C4-2B (cell line): ENCODE measurements at regions not wholly inside any gene's neighbourhood (a gene's known extent, or its start where the extent isn't known, plus 50 kb on each side); places are given as distances from the start of the nearest gene placed in this dataset.

Experiments
- ZFX ChIP-seq: fragments of 450-650 bp; IDR thresholded peaks from 2 replicates; pipeline ENCODE4 v1.6.1; 2017
- TF ChIP-seq, protein P1 (sequence below): fragments of 450-650 bp; conservative IDR thresholded peaks from 2 replicates; pipeline ENCODE4 v1.5.1; 2017; ENCODE audit warnings: mild to moderate bottlenecking

DNA sequence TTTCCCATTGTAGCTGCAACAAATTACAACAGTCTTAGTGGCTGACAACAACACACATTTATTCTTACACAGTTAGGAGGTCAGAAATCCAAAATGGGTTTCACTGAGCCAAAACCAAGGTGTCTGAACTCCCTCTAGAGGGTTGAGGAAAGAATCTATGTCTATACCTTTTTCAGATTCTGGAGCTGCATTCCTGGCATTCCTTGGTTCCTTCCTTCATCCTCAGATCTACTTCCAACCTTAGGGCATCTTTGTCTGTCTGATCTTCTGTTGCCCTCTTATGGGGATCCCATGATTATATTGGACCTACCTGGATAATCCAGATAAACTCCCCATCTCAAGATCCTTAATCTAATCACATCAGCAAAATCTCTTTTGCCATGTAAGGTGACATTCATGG lies 540.9 kb upstream of the MAP3K7 start:
- TF ChIP-seq, protein P1, sequence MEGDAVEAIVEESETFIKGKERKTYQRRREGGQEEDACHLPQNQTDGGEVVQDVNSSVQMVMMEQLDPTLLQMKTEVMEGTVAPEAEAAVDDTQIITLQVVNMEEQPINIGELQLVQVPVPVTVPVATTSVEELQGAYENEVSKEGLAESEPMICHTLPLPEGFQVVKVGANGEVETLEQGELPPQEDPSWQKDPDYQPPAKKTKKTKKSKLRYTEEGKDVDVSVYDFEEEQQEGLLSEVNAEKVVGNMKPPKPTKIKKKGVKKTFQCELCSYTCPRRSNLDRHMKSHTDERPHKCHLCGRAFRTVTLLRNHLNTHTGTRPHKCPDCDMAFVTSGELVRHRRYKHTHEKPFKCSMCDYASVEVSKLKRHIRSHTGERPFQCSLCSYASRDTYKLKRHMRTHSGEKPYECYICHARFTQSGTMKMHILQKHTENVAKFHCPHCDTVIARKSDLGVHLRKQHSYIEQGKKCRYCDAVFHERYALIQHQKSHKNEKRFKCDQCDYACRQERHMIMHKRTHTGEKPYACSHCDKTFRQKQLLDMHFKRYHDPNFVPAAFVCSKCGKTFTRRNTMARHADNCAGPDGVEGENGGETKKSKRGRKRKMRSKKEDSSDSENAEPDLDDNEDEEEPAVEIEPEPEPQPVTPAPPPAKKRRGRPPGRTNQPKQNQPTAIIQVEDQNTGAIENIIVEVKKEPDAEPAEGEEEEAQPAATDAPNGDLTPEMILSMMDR = no peak
- no peak for TF ChIP-seq ZFX
